ENCODE measurements at regions not wholly inside any gene's neighbourhood (a gene's known extent, or its start where the extent isn't known, plus 50 kb on each side); places are given as distances from the start of the nearest gene placed in this dataset.

DNA sequence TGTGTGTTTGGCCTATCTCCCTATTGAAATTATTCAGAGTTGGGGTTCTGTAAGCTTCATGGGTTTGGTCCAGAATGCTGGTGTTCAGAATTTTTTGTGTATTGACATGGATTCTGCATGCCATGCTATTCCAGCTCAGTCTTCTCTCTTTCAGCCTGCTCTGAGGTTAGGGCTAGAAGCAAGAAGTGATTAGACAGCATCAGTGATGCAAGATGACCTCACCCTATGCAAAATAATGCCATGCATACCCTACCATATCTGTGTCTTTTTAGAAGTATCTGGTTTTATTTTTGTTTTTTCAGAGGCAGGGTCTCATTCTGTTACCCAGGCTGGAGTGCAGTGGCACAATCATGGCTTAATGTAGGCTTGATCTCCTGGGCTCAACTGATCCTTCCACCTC lies 175.6 kb upstream of the SKOR2 start:
- TF ChIP-seq CTCF (IDR thresholded peaks at IDR 0.05): no peak
- Histone ChIP-seq H3K4me3 (no peak overlapping the region), H3K27ac (no peak overlapping the region), H3K9me3 (no peaks in the 10 kb centered on the region), H3K36me3 (ENCODE audit: insufficient read depth in 1 of 2, low read depth in 1 of 2) (no peaks in the 10 kb centered on the region), H3K27me3 (ENCODE audit: insufficient read depth in 3 of 3, low read length in 2 of 3) (peaks cover 0 to 7% (median 2%) of the 10 kb centered on the region in 3 donors), H3K4me1 (no peaks in the 10 kb centered on the region)
- ATAC-seq (no peak), DNase-seq (no peak)
- intact Hi-C loops (cut with DNase I): no loop called here

- Histone ChIP-seq H3K27ac (no peak overlapping the region), H3K36me3 (ENCODE audit: insufficient read depth in 1 of 2, low read depth in 1 of 2) (no peaks in the 10 kb centered on the region), H3K4me3 (no peak overlapping the region), H3K4me1 (no peaks in the 10 kb centered on the region), H3K27me3 (ENCODE audit: insufficient read depth in 3 of 3, low read length in 2 of 3) (peaks cover 0 to 2% (median 0%) of the 10 kb centered on the region in 3 donors), H3K9me3 (no peaks in the 10 kb centered on the region)
- TF ChIP-seq CTCF (IDR thresholded peaks at IDR 0.05): no peak
- DNase-seq (no peak), ATAC-seq (no peak)
- intact Hi-C loops (cut with DNase I): no loop called here
- 79 to 84% (median 79%) methylated on average over 7 of the region's 7 CpGs for WGBS, 3 donors
These were observed 173.9 kb upstream of the SKOR2 start for GRCh38 chr18:47425365-47425764.

- Histone ChIP-seq H3K4me3 (no peak overlapping the region), H3K27me3 (ENCODE audit: insufficient read depth in 3 of 3, low read length in 2 of 3) (peaks cover 0 to 15% (median 0%) of the 10 kb centered on the region in 3 donors), H3K27ac (no peak overlapping the region), H3K4me1 (no peaks in the 10 kb centered on the region), H3K36me3 (ENCODE audit: insufficient read depth in 1 of 2, low read depth in 1 of 2) (no peaks in the 10 kb centered on the region), H3K9me3 (no peaks in the 10 kb centered on the region)
- 50 to 54% (median 52%) methylated on average over 6 of the region's 6 CpGs for WGBS, 3 donors
- ATAC-seq (no peak), DNase-seq (peak in 1 of 2 donors; percentile 21)
- no peak for TF ChIP-seq CTCF (IDR thresholded peaks at IDR 0.05)
- intact Hi-C loops (cut with DNase I): no loop called here
These were observed 171.1 kb upstream of the SKOR2 start for GRCh38 chr18:47422524-47422923.

DNA sequence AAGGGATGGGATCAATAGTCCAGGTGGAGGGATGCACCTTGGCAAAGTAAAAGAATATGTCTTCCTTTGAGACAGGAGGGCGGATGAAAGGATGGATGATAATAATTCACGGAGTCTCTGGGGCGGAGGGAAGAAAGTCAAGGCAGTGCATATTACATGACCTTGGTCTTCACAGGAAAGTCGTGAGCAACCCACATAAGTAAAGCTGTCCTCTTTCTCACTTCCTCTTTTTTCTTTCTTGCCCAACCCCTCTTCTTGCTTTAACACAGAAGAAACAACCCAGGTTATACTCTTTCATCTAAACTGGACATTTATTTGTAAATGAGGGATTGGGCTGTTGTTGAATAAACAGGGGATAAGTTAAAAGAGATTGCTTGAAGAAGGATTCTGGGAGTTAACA lies 168.7 kb upstream of the SKOR2 start:
- no peak for TF ChIP-seq CTCF (IDR thresholded peaks at IDR 0.05)
- intact Hi-C loops (cut with DNase I): no loop called here
- no peaks in the 10 kb centered on the region for H3K4me1 ChIP-seq

DNA sequence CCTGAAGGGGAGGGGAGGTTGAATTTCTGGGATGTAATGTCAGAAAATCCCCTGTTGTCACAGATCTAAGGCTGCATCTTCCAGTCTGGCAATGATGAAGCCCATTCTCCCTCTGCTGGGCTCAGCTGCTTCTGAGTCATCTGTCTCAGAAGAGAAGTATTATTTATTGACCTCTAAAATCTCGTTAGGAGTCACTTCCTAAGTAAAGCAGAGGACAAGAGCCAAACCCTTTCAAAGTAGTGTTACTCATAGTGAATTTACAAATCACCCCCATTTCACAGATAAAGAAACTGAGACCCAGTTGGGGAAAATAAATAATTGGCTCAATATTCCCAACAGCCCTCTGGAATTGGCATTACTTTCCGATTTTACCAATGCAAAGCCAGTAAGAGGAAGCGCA lies 167.3 kb upstream of the SKOR2 start:
- intact Hi-C loops (cut with DNase I): loop anchor here in 1 of 2 donors (10.0 kb wide), 1 partner anchor 334 kb away; no protein-coding TSS in a partner anchor
- no peak overlapping the region for H3K27ac ChIP-seq

More for the DNA sequence above, 168.7 kb upstream of the SKOR2 start:
- ATAC-seq (no peak), DNase-seq (no peak)
- WGBS, 3 donors: 56 to 71% (median 60%) methylated on average over 4 of the region's 4 CpGs
- no peak overlapping the region for H3K4me3 ChIP-seq
- no peak overlapping the region for H3K27ac ChIP-seq
- H3K27me3 ChIP-seq (ENCODE audit: insufficient read depth in 3 of 3, low read length in 2 of 3): peaks cover 0 to 21% (median 2%) of the 10 kb centered on the region in 3 donors
- no peaks in the 10 kb centered on the region for H3K36me3 ChIP-seq (ENCODE audit: insufficient read depth in 1 of 2, low read depth in 1 of 2)
- no peaks in the 10 kb centered on the region for H3K9me3 ChIP-seq

More for the DNA sequence above, 167.3 kb upstream of the SKOR2 start:
- no peak for DNase-seq
- Histone ChIP-seq H3K36me3 (ENCODE audit: insufficient read depth in 1 of 2, low read depth in 1 of 2) (no peaks in the 10 kb centered on the region), H3K4me1 (no peaks in the 10 kb centered on the region), H3K4me3 (no peak overlapping the region), H3K9me3 (no peaks in the 10 kb centered on the region), H3K27me3 (ENCODE audit: insufficient read depth in 3 of 3, low read length in 2 of 3) (peaks cover 0 to 27% (median 2%) of the 10 kb centered on the region in 3 donors)
- peak in 1 of 4 donors; percentile 31 for ATAC-seq
- TF ChIP-seq CTCF (IDR thresholded peaks at IDR 0.05): no peak
- WGBS, 3 donors: 32 to 37% (median 34%) methylated on average over 3 of the region's 3 CpGs

All from psoas muscle (tissue), 7 donors.